Keratinocyte (primary cell): ENCODE measurements at regions not wholly inside any gene's neighbourhood (a gene's known extent, or its start where the extent isn't known, plus 50 kb on each side); places are given as distances from the start of the nearest gene placed in this dataset.
"Not testable (repeated sequence)": the region's sequence is repeated elsewhere in the genome, so short reads cannot be mapped to it uniquely, and the experiment has no call there.

Source experiments
- DNase-seq: peaks from one replicate; pipeline ENCODE4 v3.0.0-alpha.2; 2011; ENCODE audit warnings: low read depth, missing footprints, low spot score
- FAIRE-seq: peaks from 2 replicates; lab custom pipeline; 2011; peaks lifted over from hg19 to GRCh38; lab: Jason Lieb, UNC
- H2AFZ ChIP-seq: 2 replicates; pipeline ENCODE4 v1.6.0; 2012; ENCODE audit warnings: low read length, control low read depth, inconsistent platforms; ENCODE audit not compliant: control insufficient read depth
- H3K27ac ChIP-seq: 2 replicates; pipeline ENCODE4 v1.5.1; 2011; ENCODE audit warnings: low read length; ENCODE audit not compliant: control insufficient read depth, insufficient read depth
- H3K27me3 ChIP-seq: 3 replicates; pipeline ENCODE4 v1.6.0; 2011; ENCODE audit warnings: low read length; ENCODE audit not compliant: control insufficient read depth, insufficient read depth; ENCODE audit errors: extremely low read depth
- H3K36me3 ChIP-seq, 2 experiments: 2 replicates in 1 of 2; 3 replicates in 1 of 2; pipeline ENCODE4 v1.5.1; 2011; ENCODE audit warnings: low read length in 2 of 2, mild to moderate bottlenecking in 1 of 2; ENCODE audit not compliant: control insufficient read depth in 2 of 2, insufficient read depth in 2 of 2; ENCODE audit errors: extremely low read depth in 1 of 2
- H3K4me1 ChIP-seq: 3 replicates; pipeline ENCODE4 v1.5.1; 2011; ENCODE audit warnings: low read length; ENCODE audit not compliant: control insufficient read depth, insufficient read depth; ENCODE audit errors: extremely low read depth
- H3K4me2 ChIP-seq: 3 replicates; pipeline ENCODE4 v1.6.0; 2011; ENCODE audit warnings: low read depth, low read length; ENCODE audit not compliant: control insufficient read depth, insufficient read depth; ENCODE audit errors: extremely low read depth
- H3K4me3 ChIP-seq, 3 experiments: fragments of 200-600 bp in 1 of 3; sonication (generic) in 1 of 3; 2 replicates in 2 of 3; 3 replicates in 1 of 3; pipeline ENCODE4 v1.5.1; 2011 to 2016; ENCODE audit warnings: low read length in 3 of 3, mild to moderate bottlenecking in 3 of 3, control low read depth in 2 of 3, inconsistent platforms in 1 of 3, low read depth in 1 of 3, mixed read lengths in 1 of 3, mixed run types in 1 of 3, moderate library complexity in 1 of 3; ENCODE audit not compliant: control insufficient read depth in 2 of 3, insufficient read depth in 2 of 3; ENCODE audit errors: extremely low read depth in 1 of 3
- H3K79me2 ChIP-seq: 2 replicates; pipeline ENCODE4 v1.6.0; 2012; ENCODE audit warnings: low read length; ENCODE audit not compliant: control insufficient read depth, insufficient read depth
- H3K9ac ChIP-seq: 3 replicates; pipeline ENCODE4 v1.6.0; 2011; ENCODE audit warnings: low read length; ENCODE audit not compliant: control insufficient read depth, insufficient read depth; ENCODE audit errors: extremely low read depth
- H3K9me1 ChIP-seq: 3 replicates; pipeline ENCODE4 v1.6.0; 2011; ENCODE audit warnings: low read length; ENCODE audit not compliant: control insufficient read depth, insufficient read depth; ENCODE audit errors: extremely low read depth
- H3K9me3 ChIP-seq: 2 replicates; pipeline ENCODE4 v1.5.1; 2012; ENCODE audit warnings: low read depth, low read length; ENCODE audit not compliant: control insufficient read depth
- H4K20me1 ChIP-seq: 3 replicates; pipeline ENCODE4 v1.6.0; 2011; ENCODE audit warnings: low read length; ENCODE audit not compliant: control insufficient read depth, insufficient read depth; ENCODE audit errors: extremely low read depth
- dilution Hi-C: fragments of 300-500 bp; cut with MboI; formaldehyde crosslinking; loops from one replicate; pipeline ENCODE4 v1.7.0; 2020; ENCODE audit warnings: low sequenced_read_pairs; ENCODE audit not compliant: extremely low pct_ligation_motif_present

GRCh38 chr4:118433612-118434375 lies 81.0 kb upstream of the PRSS12 start:
- H3K4me1 ChIP-seq, H3K9me1 ChIP-seq, H3K4me2 ChIP-seq, H3K27ac ChIP-seq, H2AFZ ChIP-seq, H3K9ac ChIP-seq, H3K36me3 ChIP-seq, DNase-seq, H4K20me1 ChIP-seq, H3K9me3 ChIP-seq, H3K79me2 ChIP-seq, H3K4me3 ChIP-seq, dilution Hi-C loops, FAIRE-seq, H3K27me3 ChIP-seq: not testable (repeated sequence)

DNA sequence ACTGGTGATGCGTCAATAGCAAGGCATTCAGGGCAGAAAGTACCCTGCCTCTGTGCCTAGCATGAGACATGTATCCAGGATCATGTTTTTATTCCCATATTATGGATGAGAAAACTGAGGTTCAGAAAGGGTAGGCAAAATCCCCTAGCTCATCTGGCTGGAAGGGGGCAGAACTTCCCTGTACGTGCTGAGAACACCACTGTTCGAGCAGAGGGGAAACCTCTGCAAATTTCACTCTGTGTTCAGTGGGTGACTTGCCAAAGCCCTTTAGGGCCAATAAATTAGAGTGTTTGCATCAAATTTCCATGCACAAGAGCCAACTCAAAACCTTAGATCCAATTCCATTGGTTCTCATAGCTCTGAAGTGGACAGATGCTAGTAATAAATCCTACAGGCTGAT lies 82.6 kb upstream of the PRSS12 start:
- H3K4me3 ChIP-seq, H3K9ac ChIP-seq, H3K4me2 ChIP-seq, H4K20me1 ChIP-seq, DNase-seq, H3K9me1 ChIP-seq, H3K79me2 ChIP-seq, FAIRE-seq, H2AFZ ChIP-seq, H3K27ac ChIP-seq, H3K4me1 ChIP-seq, H3K9me3 ChIP-seq, dilution Hi-C loops, H3K36me3 ChIP-seq, H3K27me3 ChIP-seq: not testable (repeated sequence)

- H4K20me1 ChIP-seq, H3K9ac ChIP-seq, FAIRE-seq, H3K27ac ChIP-seq, H3K9me1 ChIP-seq, H3K4me3 ChIP-seq, dilution Hi-C loops, H3K4me2 ChIP-seq, H2AFZ ChIP-seq, H3K27me3 ChIP-seq, DNase-seq, H3K79me2 ChIP-seq, H3K9me3 ChIP-seq, H3K4me1 ChIP-seq, H3K36me3 ChIP-seq: not testable (repeated sequence)
These were observed 89.5 kb upstream of the PRSS12 start for GRCh38 chr4:118442115-118442837.

DNA sequence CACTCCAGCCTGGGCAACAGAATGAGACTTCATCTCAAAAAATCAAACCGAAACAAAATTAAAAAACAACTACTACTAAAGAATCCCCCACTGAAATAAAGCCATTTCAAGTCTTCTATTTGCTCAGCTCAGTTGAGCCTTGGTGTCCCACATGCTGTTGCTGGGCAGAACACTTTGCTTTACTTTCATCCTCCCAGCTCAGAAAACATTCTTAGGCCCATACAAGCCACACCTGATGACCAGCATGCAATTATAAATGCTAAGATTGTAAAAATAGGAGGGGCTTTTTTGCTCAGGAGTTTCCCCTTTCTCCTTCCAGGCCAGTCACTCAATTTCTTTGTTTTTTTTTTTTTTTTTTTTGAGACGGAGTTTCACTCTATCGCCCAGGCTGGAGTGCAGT lies 94.6 kb upstream of the PRSS12 start:
- FAIRE-seq, H2AFZ ChIP-seq, H3K4me3 ChIP-seq, DNase-seq, H4K20me1 ChIP-seq, H3K4me1 ChIP-seq, H3K4me2 ChIP-seq, H3K9me1 ChIP-seq, H3K36me3 ChIP-seq, H3K79me2 ChIP-seq, H3K27ac ChIP-seq, H3K9ac ChIP-seq, dilution Hi-C loops, H3K9me3 ChIP-seq, H3K27me3 ChIP-seq: not testable (repeated sequence)

GRCh38 chr4:118454857-118455256 lies 102.1 kb upstream of the PRSS12 start:
- H3K4me3 ChIP-seq, H3K27me3 ChIP-seq, H3K4me2 ChIP-seq, H3K79me2 ChIP-seq, dilution Hi-C loops, H3K4me1 ChIP-seq, H3K9me1 ChIP-seq, H2AFZ ChIP-seq, DNase-seq, H4K20me1 ChIP-seq, H3K9me3 ChIP-seq, H3K36me3 ChIP-seq, H3K9ac ChIP-seq, H3K27ac ChIP-seq, FAIRE-seq: not testable (repeated sequence)
